ENCODE measurements at regions not wholly inside any gene's neighbourhood (a gene's known extent, or its start where the extent isn't known, plus 50 kb on each side); places are given as distances from the start of the nearest gene placed in this dataset.

GRCh38 chr2:30326497-30326896 is 95.2 kb downstream of the LBH start:
- DNase-seq (ENCODE audit: low spot score): no peak
- POLR2A ChIA-PET (ENCODE audit: low non-redundant PET): no interaction called here
- TF ChIP-seq CTCF (conservative IDR thresholded peaks at IDR 0.05; ENCODE audit: low read depth): no peak
- CTCF ChIA-PET: no interaction called here
- H3K27ac ChIP-seq: no peak overlapping the region

GRCh38 chr2:30331038-30331437 is 99.7 kb downstream of the LBH start:
- ChIA-PET CTCF (no interaction called here), POLR2A (ENCODE audit: low non-redundant PET) (no interaction called here)
- no peak for TF ChIP-seq CTCF (conservative IDR thresholded peaks at IDR 0.05; ENCODE audit: low read depth)
- no peak overlapping the region for H3K27ac ChIP-seq
- DNase-seq (ENCODE audit: low spot score): no peak

GRCh38 chr2:30331869-30332268 is 100.5 kb downstream of the LBH start:
- no peak overlapping the region for H3K27ac ChIP-seq
- no peak for DNase-seq (ENCODE audit: low spot score)
- POLR2A ChIA-PET (ENCODE audit: low non-redundant PET): no interaction called here
- CTCF ChIA-PET: no interaction called here
- no peak for TF ChIP-seq CTCF (conservative IDR thresholded peaks at IDR 0.05; ENCODE audit: low read depth)

- DNase-seq (ENCODE audit: low spot score): no peak
- TF ChIP-seq CTCF (conservative IDR thresholded peaks at IDR 0.05; ENCODE audit: low read depth): no peak
- no peak overlapping the region for H3K27ac ChIP-seq
- ChIA-PET POLR2A (ENCODE audit: low non-redundant PET) (no interaction called here), CTCF (interaction anchor here (1.9 kb wide), 1 partner anchor 168 kb away, joined by 5 read pairs; no protein-coding TSS in a partner anchor)
Observed at GRCh38 chr2:30332791-30333453, 101.6 kb downstream of the LBH start.

GRCh38 chr2:30334762-30335363 is 103.5 kb downstream of the LBH start:
- DNase-seq (ENCODE audit: low spot score): no peak
- CTCF ChIA-PET: interaction anchor here (0.5 to 1.9 kb wide), 4 partner anchors 105 to 734 kb away, joined by 3 to 5 read pairs (median 4); no protein-coding TSS in a partner anchor

GRCh38 chr2:30336084-30336483 is 104.8 kb downstream of the LBH start:
- H3K27ac ChIP-seq: no peak overlapping the region
- ChIA-PET POLR2A (ENCODE audit: low non-redundant PET) (no interaction called here), CTCF (interaction anchor here (1.0 kb wide), 2 partner anchors 27 to 376 kb away, joined by 3 to 5 read pairs; no protein-coding TSS in a partner anchor)
- TF ChIP-seq CTCF (conservative IDR thresholded peaks at IDR 0.05; ENCODE audit: low read depth): no peak
- no peak for DNase-seq (ENCODE audit: low spot score)

More at GRCh38 chr2:30334762-30335363, 103.5 kb downstream of the LBH start:
- TF ChIP-seq CTCF (conservative IDR thresholded peaks at IDR 0.05; ENCODE audit: low read depth): no peak
- POLR2A ChIA-PET (ENCODE audit: low non-redundant PET): no interaction called here
- H3K27ac ChIP-seq: no peak overlapping the region

Measured in RWPE1 (cell line).